ENCODE measurements at regions not wholly inside any gene's neighbourhood (a gene's known extent, or its start where the extent isn't known, plus 50 kb on each side); places are given as distances from the start of the nearest gene placed in this dataset.
A peak's percentile ranks its signal among the peaks of the same experiment; 100 is the strongest.

DNA sequence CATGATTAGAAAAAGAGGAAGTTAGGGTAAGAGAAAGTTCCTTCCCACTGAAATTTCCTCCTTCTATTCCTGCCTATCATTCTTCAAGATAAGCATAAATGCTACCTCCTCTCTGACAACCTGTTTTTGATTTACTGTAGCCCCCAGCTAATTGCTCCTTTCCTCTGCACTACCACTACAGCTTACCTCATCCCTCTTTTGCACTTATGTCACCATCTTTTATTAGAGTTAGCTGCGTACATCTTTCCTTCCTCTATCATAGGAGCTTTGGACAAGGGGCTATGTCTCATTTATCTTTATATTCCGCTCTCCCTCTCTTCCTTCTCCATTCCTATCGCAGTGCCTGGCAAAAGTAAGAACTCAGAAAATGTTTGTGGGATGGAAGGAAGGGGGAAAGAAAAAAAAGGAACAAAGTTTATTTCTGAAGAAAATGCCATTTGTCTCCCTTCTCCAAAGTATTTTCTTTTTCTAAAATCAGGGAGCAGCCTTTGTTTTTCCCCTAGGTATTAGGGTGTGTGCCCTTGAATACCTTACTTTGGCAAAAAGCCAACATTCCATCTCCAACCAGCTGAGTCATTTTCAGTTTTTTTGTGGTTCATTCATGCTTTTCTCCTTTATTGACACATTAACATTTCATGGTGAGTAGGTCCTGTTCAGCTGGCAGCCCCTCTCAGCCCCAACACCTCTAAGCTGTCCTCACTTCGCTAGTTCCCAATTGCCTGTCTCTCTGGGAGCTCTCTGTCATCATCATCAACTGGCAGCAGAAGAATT lies 87.6 kb upstream of the SOX2 start (continued):
- TF ChIP-seq ZSCAN30 (tag by site-specific recombination; IDR thresholded peaks at IDR 0.05) = no peak
- 0 out of 2 replicates have a peak, but pooled peaks have one; percentile 23 for TF ChIP-seq KLF8 (tag by site-specific recombination; IDR thresholded peaks at IDR 0.05)
- TF ChIP-seq, protein P1, sequence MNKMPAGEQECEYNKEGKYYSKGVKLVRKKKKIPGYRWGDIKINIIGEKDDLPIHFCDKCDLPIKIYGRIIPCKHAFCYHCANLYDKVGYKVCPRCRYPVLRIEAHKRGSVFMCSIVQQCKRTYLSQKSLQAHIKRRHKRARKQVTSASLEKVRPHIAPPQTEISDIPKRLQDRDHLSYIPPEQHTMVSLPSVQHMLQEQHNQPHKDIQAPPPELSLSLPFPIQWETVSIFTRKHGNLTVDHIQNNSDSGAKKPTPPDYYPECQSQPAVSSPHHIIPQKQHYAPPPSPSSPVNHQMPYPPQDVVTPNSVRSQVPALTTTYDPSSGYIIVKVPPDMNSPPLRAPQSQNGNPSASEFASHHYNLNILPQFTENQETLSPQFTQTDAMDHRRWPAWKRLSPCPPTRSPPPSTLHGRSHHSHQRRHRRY (tag by site-specific recombination; IDR thresholded peaks at IDR 0.05) = no peak
- TF ChIP-seq ZNF843 (tag by site-specific recombination; IDR thresholded peaks at IDR 0.05) = peak; percentile 79
- no peak for TF ChIP-seq ZNF670 (tag by site-specific recombination; IDR thresholded peaks at IDR 0.05; ENCODE audit: low read depth)
- TF ChIP-seq, protein P2, sequence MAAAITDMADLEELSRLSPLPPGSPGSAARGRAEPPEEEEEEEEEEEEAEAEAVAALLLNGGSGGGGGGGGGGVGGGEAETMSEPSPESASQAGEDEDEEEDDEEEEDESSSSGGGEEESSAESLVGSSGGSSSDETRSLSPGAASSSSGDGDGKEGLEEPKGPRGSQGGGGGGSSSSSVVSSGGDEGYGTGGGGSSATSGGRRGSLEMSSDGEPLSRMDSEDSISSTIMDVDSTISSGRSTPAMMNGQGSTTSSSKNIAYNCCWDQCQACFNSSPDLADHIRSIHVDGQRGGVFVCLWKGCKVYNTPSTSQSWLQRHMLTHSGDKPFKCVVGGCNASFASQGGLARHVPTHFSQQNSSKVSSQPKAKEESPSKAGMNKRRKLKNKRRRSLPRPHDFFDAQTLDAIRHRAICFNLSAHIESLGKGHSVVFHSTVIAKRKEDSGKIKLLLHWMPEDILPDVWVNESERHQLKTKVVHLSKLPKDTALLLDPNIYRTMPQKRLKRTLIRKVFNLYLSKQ (tag by site-specific recombination; IDR thresholded peaks at IDR 0.05; ENCODE audit: borderline replicate concordance) = no peak
- no peak for TF ChIP-seq ZNF677 (tag by site-specific recombination; IDR thresholded peaks at IDR 0.05)
- no peak for TF ChIP-seq ZNF596 (tag by site-specific recombination; IDR thresholded peaks at IDR 0.05)
- TF ChIP-seq ZNF133 (tag by site-specific recombination; IDR thresholded peaks at IDR 0.05) = no peak
- TF ChIP-seq, protein P3, sequence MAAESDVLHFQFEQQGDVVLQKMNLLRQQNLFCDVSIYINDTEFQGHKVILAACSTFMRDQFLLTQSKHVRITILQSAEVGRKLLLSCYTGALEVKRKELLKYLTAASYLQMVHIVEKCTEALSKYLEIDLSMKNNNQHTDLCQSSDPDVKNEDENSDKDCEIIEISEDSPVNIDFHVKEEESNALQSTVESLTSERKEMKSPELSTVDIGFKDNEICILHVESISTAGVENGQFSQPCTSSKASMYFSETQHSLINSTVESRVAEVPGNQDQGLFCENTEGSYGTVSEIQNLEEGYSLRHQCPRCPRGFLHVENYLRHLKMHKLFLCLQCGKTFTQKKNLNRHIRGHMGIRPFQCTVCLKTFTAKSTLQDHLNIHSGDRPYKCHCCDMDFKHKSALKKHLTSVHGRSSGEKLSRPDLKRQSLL (tag by site-specific recombination; IDR thresholded peaks at IDR 0.05) = no peak
- no peak for TF ChIP-seq REPIN1 (tag by site-specific recombination; IDR thresholded peaks at IDR 0.05; ENCODE audit: low read depth)
- no peak for TF ChIP-seq ZNF791 (tag by site-specific recombination; IDR thresholded peaks at IDR 0.05)
- no peak for TF ChIP-seq TCF7L2 (IDR thresholded peaks at IDR 0.05; ENCODE audit: borderline replicate concordance, low read depth, low read length)
- TF ChIP-seq ZNF292 (tag by site-specific recombination; IDR thresholded peaks at IDR 0.05; ENCODE audit: borderline replicate concordance, low read depth) = no peak
- TF ChIP-seq, protein P4, sequence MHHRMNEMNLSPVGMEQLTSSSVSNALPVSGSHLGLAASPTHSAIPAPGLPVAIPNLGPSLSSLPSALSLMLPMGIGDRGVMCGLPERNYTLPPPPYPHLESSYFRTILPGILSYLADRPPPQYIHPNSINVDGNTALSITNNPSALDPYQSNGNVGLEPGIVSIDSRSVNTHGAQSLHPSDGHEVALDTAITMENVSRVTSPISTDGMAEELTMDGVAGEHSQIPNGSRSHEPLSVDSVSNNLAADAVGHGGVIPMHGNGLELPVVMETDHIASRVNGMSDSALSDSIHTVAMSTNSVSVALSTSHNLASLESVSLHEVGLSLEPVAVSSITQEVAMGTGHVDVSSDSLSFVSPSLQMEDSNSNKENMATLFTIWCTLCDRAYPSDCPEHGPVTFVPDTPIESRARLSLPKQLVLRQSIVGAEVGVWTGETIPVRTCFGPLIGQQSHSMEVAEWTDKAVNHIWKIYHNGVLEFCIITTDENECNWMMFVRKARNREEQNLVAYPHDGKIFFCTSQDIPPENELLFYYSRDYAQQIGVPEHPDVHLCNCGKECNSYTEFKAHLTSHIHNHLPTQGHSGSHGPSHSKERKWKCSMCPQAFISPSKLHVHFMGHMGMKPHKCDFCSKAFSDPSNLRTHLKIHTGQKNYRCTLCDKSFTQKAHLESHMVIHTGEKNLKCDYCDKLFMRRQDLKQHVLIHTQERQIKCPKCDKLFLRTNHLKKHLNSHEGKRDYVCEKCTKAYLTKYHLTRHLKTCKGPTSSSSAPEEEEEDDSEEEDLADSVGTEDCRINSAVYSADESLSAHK (tag by site-specific recombination; IDR thresholded peaks at IDR 0.05) = no peak
- TF ChIP-seq, protein P5, sequence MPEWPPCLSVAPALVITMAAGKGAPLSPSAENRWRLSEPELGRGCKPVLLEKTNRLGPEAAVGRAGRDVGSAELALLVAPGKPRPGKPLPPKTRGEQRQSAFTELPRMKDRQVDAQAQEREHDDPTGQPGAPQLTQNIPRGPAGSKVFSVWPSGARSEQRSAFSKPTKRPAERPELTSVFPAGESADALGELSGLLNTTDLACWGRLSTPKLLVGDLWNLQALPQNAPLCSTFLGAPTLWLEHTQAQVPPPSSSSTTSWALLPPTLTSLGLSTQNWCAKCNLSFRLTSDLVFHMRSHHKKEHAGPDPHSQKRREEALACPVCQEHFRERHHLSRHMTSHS (tag by site-specific recombination; IDR thresholded peaks at IDR 0.05) = no peak
- no peak for TF ChIP-seq ZSCAN16 (tag by site-specific recombination; IDR thresholded peaks at IDR 0.05)
- TF ChIP-seq SP7 (tag by site-specific recombination; IDR thresholded peaks at IDR 0.05) = peak; percentile 99
- no peak for TF ChIP-seq EGR2 (tag by site-specific recombination; IDR thresholded peaks at IDR 0.05; ENCODE audit: low read depth)
- no peak for TF ChIP-seq ZNF658 (tag by site-specific recombination; IDR thresholded peaks at IDR 0.05)
- TF ChIP-seq ZNF549 (tag by site-specific recombination; IDR thresholded peaks at IDR 0.05) = no peak
- no peak for TF ChIP-seq ZNF600 (tag by site-specific recombination; IDR thresholded peaks at IDR 0.05)
- TF ChIP-seq ZBTB48 (tag by site-specific recombination; IDR thresholded peaks at IDR 0.05) = peak; percentile 89
- peak; percentile 33; the same call in 1 of the 2 replicates for TF ChIP-seq ZFHX2 (tag by site-specific recombination; conservative IDR thresholded peaks at IDR 0.05)
- no peak for TF ChIP-seq ZNF776 (tag by site-specific recombination; IDR thresholded peaks at IDR 0.05; ENCODE audit: borderline replicate concordance)
- TF ChIP-seq, protein P6, sequence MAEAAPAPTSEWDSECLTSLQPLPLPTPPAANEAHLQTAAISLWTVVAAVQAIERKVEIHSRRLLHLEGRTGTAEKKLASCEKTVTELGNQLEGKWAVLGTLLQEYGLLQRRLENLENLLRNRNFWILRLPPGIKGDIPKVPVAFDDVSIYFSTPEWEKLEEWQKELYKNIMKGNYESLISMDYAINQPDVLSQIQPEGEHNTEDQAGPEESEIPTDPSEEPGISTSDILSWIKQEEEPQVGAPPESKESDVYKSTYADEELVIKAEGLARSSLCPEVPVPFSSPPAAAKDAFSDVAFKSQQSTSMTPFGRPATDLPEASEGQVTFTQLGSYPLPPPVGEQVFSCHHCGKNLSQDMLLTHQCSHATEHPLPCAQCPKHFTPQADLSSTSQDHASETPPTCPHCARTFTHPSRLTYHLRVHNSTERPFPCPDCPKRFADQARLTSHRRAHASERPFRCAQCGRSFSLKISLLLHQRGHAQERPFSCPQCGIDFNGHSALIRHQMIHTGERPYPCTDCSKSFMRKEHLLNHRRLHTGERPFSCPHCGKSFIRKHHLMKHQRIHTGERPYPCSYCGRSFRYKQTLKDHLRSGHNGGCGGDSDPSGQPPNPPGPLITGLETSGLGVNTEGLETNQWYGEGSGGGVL (tag by site-specific recombination; IDR thresholded peaks at IDR 0.05) = peak; percentile 29; the same call in 1 of the 2 replicates
- no peak for TF ChIP-seq ZNF768 (tag by site-specific recombination; IDR thresholded peaks at IDR 0.05)
- TF ChIP-seq PRDM1 (tag by site-specific recombination; IDR thresholded peaks at IDR 0.05) = peak; percentile 58; the same call in 1 of the 2 replicates
- TF ChIP-seq, protein P7, sequence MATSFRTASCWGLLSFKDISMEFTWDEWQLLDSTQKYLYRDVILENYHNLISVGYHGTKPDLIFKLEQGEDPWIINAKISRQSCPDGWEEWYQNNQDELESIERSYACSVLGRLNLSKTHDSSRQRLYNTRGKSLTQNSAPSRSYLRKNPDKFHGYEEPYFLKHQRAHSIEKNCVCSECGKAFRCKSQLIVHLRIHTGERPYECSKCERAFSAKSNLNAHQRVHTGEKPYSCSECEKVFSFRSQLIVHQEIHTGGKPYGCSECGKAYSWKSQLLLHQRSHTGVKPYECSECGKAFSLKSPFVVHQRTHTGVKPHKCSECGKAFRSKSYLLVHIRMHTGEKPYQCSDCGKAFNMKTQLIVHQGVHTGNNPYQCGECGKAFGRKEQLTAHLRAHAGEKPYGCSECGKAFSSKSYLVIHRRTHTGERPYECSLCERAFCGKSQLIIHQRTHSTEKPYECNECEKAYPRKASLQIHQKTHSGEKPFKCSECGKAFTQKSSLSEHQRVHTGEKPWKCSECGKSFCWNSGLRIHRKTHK (tag by site-specific recombination; IDR thresholded peaks at IDR 0.05) = no peak
- TF ChIP-seq ZNF350 (tag by site-specific recombination; IDR thresholded peaks at IDR 0.05) = no peak

Data from HEK293 (cell line).